Ishikawa (cell line): ENCODE measurements at regions not wholly inside any gene's neighbourhood (a gene's known extent, or its start where the extent isn't known, plus 50 kb on each side); places are given as distances from the start of the nearest gene placed in this dataset.

Experiments used
- EGR1 ChIP-seq: IDR thresholded peaks from 2 replicates; pipeline ENCODE4 v1.6.1; 2012
- EP300 ChIP-seq: IDR thresholded peaks from 2 replicates; pipeline ENCODE4 v1.6.1; 2012; ENCODE audit warnings: borderline replicate concordance
- MAX ChIP-seq: IDR thresholded peaks from 2 replicates; pipeline ENCODE4 v1.6.1; 2012
- REST ChIP-seq: IDR thresholded peaks from 2 replicates; pipeline ENCODE4 v1.6.1; 2012; ENCODE audit warnings: low read depth, mild to moderate bottlenecking
- TAF1 ChIP-seq: IDR thresholded peaks from 2 replicates; pipeline ENCODE4 v1.6.1; 2012; ENCODE audit warnings: low read depth, mild to moderate bottlenecking
- TEAD4 ChIP-seq: IDR thresholded peaks from 2 replicates; pipeline ENCODE4 v1.6.1; 2012
- YY1 ChIP-seq: IDR thresholded peaks from 2 replicates; pipeline ENCODE4 v1.6.1; 2012; ENCODE audit warnings: low read depth

GRCh38 chr10:93166134-93166533 is 92.4 kb downstream of the CYP26A1 start:
- TF ChIP-seq TAF1 (no peak), REST (no peak), TEAD4 (no peak), YY1 (no peak), EGR1 (no peak), MAX (no peak), EP300 (no peak)
